GM04503 (cell line): ENCODE measurements at regions not wholly inside any gene's neighbourhood (a gene's known extent, or its start where the extent isn't known, plus 50 kb on each side); places are given as distances from the start of the nearest gene placed in this dataset.

Experiments used
- DNase-seq: peaks from one replicate; pipeline ENCODE4 v3.0.0-alpha.2; 2012; ENCODE audit warnings: low read depth

GRCh38 chr10:110398419-110399105, 93.8 kb upstream of the SMNDC1 start:
- DNase-seq: peak; percentile 92

DNA sequence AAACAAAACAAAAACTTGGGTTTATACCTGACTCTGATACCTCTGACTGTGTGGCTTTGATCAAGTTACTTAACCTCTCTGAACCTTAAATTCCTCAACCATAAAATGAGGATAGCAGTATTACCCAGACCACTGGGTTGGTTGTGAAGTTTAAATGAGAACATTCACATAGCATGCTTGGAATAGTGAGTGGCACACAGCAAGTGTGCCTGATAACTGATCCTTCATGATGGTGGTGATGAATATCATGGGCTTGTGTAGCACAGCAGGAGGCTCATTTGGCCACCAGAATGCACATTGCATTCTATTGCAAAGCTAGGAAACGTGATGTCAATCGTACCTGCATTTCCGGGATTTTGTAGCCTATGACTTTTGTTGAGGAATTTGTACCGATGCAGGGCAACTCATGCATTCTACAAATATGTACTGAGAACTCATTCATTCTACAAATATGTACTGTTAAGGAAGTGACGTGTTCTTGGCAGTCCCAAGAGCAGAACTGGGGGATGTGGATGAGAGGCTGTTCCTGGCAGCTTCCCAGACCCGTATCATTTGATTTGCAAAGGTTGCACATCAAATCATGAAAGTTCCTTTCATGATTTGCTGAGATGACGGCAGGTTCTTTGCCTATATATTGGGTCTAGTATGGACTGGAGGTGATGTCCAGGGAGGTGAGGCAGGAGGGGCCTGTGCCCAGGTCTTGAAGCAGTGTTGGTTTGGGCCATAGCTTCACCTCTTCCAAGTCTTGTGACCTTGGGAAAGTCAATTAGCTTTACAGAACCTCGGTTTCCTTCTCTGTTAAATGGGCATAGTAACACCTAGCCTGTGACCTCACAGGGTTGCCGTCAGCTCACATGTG, 94.6 kb upstream of the SMNDC1 start:
- peak; percentile 91 for DNase-seq

DNA sequence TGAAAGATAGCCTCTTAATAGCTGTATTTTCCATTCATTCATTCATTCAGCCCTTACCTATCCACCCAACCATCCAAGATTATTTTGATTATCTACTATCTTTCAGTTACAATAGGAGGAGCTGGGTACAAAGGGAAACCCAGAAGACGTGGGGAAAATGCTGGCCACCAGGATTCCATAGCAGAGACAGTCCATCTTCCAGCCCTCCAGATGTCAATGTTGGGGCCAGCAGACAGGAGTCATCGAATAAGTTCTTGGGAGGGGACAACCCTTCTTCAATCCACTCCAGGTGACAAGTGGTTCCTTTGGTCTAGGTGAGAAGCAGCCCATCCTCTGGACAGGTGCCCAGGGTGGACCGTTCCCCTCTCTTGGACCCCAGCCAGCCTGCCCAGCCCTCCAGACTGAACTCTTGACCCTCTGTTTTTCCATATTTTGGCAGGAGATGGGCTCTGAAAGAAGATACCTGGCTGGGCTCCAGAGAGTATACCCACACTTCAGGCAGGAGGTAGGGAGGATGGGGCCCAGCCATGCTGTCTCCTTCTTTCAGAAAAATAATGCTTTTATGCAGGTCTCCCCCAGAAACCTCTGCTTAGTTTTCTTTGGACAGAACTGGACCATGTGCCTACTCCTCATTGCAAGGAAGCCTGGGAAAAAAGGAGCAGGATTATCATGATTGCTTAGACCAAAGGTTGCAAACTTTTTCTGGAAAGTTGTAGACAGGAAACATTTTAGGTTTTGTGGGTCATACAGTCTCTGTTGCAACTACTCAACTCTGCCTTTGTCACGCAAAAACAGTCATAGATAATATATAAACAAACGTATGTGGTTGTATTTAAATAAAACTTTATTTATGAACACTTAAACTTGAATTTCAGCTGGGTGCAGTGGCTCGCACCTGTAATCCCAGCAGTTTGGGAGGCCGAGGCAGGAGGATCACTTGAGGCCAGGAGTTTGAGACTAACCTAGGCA, 95.5 kb upstream of the SMNDC1 start:
- DNase-seq: no peak

GRCh38 chr10:110401401-110402076, 96.2 kb upstream of the DUSP5 start:
- DNase-seq: no peak

DNA sequence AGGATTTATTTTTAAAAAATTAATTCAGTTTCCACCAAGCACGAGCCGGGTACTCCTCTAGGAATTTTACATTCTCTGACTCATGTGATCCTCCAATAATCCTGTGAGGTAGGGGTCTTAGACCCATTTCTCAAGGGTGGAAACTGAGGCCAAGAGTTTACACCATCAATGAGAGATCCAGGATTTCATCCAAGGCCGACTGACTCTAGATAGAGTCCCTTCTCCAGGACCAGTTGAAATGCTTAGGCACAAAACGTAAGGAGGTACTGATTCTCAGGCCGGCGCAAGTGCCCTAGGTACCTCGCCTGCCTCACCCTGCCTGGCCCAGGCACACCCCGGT, 95.7 kb upstream of the DUSP5 start:
- DNase-seq: no peak

DNA sequence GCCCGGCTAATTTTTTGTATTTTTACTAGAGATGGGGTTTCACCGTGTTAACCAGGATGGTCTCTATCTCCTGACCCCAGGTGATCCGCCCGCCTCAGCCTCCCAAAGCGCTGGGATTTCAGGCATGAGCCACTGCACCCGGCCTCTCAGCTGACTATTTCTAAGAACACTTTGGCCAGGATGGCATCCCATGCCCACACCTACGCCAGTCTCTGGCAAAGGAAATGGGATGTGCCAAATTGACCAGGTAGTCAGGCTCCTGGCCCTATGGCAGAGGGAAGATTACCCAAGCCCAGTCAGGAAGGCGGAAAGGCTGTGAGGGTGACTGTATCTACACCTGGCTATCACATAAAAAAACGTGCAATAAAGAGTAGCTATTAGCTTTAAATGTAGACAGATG, 94.1 kb upstream of the DUSP5 start:
- DNase-seq: no peak

GRCh38 chr10:110404413-110404812, 93.3 kb upstream of the DUSP5 start:
- DNase-seq: no peak

DNA sequence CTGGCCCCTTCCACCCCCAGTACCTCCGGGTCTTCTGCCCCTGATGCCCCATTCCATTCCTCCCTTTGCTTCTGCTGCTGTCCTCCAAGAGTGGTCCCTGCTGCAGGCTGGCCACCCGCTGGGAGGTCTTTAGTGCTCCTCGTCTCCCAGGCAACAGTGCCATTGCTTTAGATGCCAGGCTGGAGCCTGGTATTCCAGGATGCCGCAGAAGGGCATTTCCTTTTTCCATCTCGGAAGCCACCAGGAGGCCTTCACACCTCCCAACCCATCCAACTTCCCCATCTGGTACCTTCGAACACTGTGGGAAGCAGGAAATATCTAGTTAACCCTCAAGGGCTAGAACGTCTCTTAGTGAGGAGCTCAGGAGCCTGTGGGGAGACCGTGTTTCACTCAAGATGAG, 92.9 kb upstream of the DUSP5 start:
- DNase-seq: no peak

- DNase-seq: no peak
These were observed 92.3 kb upstream of the DUSP5 start for GRCh38 chr10:110405380-110405779.

DNA sequence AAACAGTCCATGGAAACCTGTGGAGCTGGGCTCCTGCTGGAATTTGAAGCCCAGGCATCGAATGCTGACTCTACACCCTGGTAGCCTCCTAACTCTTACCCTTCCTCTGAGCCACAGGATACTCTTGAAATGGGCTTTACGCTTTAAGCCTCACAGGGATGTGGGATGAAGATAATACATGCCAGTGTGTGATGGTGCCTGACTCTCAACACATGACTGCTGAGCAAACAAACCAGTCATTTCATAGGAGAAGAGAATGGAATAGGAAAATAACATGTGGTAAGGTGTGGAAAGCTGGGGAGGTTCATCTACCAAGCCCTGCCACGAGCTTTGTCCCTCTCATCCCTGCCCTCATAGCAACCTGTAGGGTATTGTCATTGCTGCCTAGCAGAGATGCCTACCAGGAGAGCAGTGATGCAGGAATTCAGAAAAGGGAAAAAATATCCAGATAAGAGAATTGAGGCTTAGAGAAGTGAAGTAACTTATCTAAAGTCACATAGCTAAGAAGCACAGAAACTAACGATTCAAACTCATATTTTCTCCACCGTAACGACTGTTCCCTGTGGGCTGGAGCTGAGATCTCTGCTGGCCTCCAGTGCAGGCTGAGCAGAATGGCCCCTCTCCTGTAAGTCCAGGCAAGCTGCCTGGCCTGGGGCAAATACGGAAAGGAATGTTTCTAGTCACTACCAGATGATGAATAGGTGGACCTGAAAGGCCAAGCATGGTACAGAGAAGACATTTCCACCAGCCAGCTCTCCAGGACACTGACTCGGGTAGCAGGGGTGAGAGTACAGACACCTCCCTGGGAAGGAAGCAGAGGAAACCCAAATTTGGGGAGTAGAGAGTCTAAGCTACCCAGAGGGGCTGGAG, 90.2 kb upstream of the DUSP5 start:
- DNase-seq: no peak

- no peak for DNase-seq
These were observed 89.4 kb upstream of the DUSP5 start for GRCh38 chr10:110408203-110408871.

GRCh38 chr10:110408943-110409342, 88.8 kb upstream of the DUSP5 start:
- DNase-seq: no peak

GRCh38 chr10:110409488-110409887, 88.2 kb upstream of the DUSP5 start:
- no peak for DNase-seq

- DNase-seq: no peak
These were observed 87.8 kb upstream of the DUSP5 start for GRCh38 chr10:110409926-110410325.

- DNase-seq: peak; percentile 91
These were observed 87.2 kb upstream of the DUSP5 start for GRCh38 chr10:110410329-110411046.

DNA sequence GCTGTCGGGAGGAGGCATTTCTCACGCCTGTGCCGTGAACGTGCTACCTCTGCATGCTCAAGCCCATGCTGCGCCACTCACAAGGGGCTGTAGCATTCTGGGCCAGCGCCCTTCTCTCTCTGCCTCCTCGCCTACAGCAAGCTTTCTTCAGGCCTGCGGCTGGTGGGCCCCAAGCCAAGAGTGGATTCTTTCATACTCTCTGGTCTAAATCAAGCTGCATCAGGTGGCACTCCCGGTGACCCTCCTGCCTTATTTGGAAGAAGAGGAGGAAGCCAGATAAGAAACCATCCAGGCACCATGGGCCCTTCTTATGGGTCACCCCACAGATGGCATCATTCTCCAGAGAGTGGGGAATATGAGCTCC, 86.7 kb upstream of the DUSP5 start:
- no peak for DNase-seq

DNA sequence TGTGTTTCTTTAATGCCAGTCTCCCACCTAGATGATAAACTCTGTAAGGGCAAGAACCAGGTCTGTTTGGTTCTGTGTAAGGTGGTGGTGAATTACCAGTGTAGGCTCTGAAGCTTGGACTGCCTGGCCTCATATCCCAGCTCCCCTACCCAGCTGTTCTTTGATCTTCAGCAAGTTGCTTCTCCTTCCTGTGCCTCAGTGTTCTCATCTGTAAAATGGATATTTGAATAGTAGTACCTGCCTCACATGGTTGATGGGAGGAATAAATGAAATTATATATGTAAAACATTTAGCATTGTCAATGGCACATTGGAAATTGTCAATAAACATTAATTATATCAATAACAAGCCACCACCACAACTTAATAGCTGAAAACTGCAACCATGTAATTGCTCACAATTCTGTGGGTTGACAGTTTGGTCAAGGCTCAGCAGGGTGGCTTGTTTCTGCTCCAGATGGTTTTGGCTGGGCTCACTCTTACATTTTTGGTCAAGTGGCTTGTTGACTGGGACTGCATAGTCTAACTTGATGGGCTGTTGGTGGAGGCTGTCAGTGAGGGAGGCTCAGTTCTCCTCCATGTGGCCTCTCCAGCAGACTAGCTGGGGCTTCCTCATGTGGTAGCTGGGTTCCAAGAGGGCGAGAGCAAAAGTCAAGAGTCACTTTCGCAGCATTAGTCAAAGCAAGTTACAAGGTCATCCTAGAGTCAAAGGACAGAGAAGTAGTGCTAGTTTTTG, 84.5 kb upstream of the DUSP5 start:
- no peak for DNase-seq

- DNase-seq: no peak
These were observed 83.7 kb upstream of the DUSP5 start for GRCh38 chr10:110413903-110414547.
